T-helper 1 cell treated with Interleukin-12 subunit alpha and Interleukin-12 subunit beta and Interleukin-4 antibody, amounts not matched to agents 30 μg/mL and 1 μg/mL, for 36 hours (primary cell): ENCODE measurements at regions not wholly inside any gene's neighbourhood (a gene's known extent, or its start where the extent isn't known, plus 50 kb on each side); places are given as distances from the start of the nearest gene placed in this dataset.

Experiments used
- H3K27ac Mint-ChIP-seq: one replicate; pipeline ENCODE4 v1.8.0; 2021; ENCODE audit warnings: mild to moderate bottlenecking, mixed read lengths
- H3K27me3 Mint-ChIP-seq: one replicate; pipeline ENCODE4 v1.8.0; 2021; ENCODE audit warnings: low read depth, mixed read lengths
- H3K36me3 Mint-ChIP-seq: one replicate; pipeline ENCODE4 v1.8.0; 2021; ENCODE audit warnings: low read depth, mixed read lengths
- H3K4me1 Mint-ChIP-seq: one replicate; pipeline ENCODE4 v1.8.0; 2021; ENCODE audit warnings: low read depth, mixed read lengths
- H3K4me3 Mint-ChIP-seq: one replicate; pipeline ENCODE4 v1.8.0; 2021; ENCODE audit warnings: mild to moderate bottlenecking, moderate library complexity, mixed read lengths
- H3K9me3 Mint-ChIP-seq: one replicate; pipeline ENCODE4 v1.8.0; 2021; ENCODE audit warnings: mixed read lengths

DNA sequence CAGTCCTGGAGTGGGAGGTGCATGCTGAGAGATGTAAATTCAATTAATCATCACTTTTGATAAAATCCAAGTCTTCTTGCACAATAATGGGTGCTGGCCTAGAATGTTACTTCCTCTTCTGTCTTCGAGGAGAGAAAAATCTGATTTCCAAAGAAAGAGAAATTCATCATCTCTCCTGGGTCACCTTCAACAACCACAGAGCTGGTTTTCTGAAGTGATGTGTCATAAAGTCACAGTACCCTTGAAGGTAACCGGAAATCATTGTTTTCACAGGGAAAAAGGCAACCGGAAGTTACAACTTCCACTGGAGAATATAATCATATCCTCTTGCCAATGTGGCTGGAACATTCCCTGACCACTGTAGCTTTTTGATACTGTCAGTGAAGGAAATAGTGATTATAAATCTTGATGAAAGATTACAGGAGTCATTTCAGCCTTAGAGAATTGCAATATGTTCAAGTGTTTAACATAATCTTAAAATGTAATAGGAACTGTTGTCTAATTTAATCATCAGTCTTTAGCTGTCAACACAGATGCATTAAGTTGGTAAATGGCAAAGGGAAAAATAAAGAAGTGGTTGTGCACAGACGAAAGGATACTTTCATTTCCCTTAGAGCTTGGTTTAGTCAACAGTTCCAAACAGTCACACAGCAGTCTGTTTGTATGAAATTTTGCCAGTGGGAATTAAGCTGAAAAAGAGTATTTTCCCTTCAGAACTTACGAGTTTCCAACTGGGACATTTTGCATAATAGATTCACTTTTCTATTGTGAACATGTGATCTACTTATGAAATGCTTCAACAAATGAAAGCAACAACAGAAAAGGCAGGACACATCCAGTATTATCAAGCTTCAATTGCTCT is 106.5 kb upstream of the SLC4A7 start:
- Mint-ChIP-seq H3K4me1 (peaks cover 28% of the 10 kb centered on the region), H3K36me3 (peaks cover 6% of the 10 kb centered on the region), H3K4me3 (peak overlapping the region; percentile 27), H3K9me3 (peaks cover 5% of the 10 kb centered on the region), H3K27ac (peak overlapping the region; percentile 58), H3K27me3 (no peaks in the 10 kb centered on the region)

DNA sequence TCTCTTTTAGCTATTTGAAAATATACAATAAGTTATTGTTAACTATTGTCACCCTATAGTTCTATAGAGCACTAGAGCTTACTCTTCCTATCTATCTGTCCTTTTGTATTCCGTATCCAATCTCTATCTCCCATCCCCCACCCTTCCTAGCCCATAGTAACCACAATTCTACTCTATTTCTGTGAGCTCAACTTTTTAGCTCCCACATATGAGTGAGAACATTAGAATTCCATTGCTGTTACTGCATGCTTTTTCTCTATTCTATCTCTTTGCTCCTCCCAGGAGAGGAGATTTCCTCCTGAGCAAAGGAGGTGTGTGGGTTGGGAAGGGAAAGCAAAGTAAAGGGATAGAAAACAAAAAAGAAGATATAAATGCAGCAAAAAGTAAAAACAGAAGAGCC is 105.6 kb upstream of the SLC4A7 start:
- Mint-ChIP-seq H3K27ac (no peak overlapping the region), H3K4me3 (no peak overlapping the region), H3K4me1 (peaks cover 28% of the 10 kb centered on the region), H3K9me3 (peaks cover 5% of the 10 kb centered on the region), H3K36me3 (peaks cover 6% of the 10 kb centered on the region), H3K27me3 (no peaks in the 10 kb centered on the region)

DNA sequence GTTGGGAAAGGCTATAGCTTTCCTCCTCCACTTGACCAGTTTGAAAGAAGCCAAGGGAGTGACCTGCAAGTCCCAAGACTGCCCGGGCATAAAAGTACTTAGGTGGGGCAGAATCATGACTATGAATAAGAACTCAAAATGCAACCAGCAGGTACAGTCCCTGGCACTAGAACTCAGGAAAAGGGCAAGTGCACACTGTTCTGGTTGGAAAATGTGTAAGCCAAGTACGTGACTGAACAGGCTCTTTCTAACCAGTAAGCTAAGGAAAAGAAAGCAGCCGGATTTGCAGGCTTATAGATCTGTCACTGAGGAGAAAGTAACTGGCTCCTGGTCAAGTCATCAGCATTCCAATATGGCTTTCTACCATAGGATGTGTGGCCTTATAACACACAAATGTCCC is 101.2 kb upstream of the SLC4A7 start:
- Mint-ChIP-seq H3K4me1 (peaks cover 8% of the 10 kb centered on the region), H3K4me3 (no peak overlapping the region), H3K9me3 (no peaks in the 10 kb centered on the region), H3K27ac (no peak overlapping the region), H3K36me3 (no peaks in the 10 kb centered on the region), H3K27me3 (no peaks in the 10 kb centered on the region)

DNA sequence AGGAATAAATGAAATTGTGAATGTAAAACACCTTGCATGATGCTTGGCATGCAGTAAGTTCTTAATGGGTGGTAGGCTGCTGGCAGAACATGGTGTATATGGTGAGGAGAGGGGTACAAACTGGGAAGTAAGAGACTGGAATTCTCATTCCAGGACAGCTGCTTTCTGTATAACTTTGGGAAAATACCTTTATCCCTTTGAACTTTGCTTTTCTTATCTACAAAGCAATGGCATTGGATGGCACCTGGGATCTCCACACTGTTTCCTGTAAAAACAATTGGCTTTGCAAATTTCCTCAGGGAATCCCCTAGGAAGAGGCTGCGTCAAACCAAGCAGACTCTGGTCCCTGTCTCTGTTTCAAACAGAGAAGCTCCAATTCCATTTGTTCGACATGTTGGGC is 100.7 kb upstream of the SLC4A7 start:
- Mint-ChIP-seq H3K4me3 (no peak overlapping the region), H3K27ac (no peak overlapping the region), H3K9me3 (no peaks in the 10 kb centered on the region), H3K36me3 (no peaks in the 10 kb centered on the region), H3K27me3 (no peaks in the 10 kb centered on the region), H3K4me1 (peaks cover 2% of the 10 kb centered on the region)

DNA sequence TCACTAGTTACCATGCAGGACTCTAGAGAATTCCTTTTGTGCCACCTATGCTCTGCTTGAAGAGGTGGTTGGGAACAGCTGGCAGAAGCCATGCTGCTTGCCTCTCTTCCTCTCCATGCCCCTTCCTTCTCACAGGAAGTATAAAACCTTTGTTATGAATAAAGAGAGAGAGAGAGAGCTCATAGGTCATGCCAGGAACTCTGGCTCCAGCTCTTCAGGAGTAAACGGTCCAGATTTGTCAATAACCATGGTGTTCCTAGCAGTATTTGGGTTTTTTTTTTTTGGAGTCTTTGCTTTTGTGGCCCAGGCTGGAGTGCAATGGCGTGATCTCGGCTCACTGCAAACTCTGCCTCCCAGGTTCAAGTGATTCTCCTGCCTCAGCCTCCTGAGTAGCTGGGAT is 97.7 kb upstream of the SLC4A7 start:
- Mint-ChIP-seq H3K4me1 (no peaks in the 10 kb centered on the region), H3K27ac (no peak overlapping the region), H3K27me3 (no peaks in the 10 kb centered on the region), H3K4me3 (no peak overlapping the region), H3K9me3 (no peaks in the 10 kb centered on the region), H3K36me3 (no peaks in the 10 kb centered on the region)

DNA sequence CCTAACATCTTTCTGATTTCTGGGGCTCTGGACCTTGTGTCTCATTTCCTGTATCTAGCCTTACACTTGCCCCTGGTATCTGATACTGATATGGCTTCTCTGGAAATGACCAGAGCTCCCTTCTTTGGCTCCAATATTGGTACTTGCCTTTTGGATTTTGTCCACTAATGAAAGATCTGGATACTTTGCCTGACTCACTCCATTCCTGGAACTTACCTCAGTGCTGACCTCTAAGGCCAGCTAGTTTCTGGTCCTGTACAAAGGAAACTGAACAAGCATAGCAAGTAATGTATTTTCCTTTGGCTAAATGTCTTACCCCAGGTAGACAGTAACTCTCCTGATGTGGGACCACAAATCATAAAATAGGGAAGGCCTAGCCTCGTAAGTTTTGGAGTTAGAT is 93.8 kb upstream of the SLC4A7 start:
- Mint-ChIP-seq H3K27ac (no peak overlapping the region), H3K4me1 (peaks cover 5% of the 10 kb centered on the region), H3K36me3 (no peaks in the 10 kb centered on the region), H3K9me3 (no peaks in the 10 kb centered on the region), H3K27me3 (no peaks in the 10 kb centered on the region), H3K4me3 (no peak overlapping the region)

DNA sequence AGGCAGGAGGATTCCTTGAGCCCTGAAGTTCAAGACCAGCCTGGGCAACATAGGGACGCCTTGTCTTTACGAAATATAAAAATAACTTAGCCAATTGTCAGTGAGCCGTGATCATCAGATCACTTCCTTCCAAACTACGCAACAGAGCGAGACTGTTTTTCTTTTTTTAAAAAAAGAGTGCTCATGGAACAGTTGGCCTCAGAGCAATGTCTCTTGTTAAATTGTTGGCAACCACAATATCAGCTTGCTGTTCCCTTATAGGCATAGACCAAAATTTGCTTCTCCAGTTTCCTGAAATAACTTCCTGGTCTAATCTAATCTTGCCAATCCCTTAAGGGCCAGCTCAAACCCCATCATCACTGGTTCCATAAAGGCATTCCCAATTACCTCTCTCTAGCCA is 93.3 kb upstream of the SLC4A7 start:
- Mint-ChIP-seq H3K27me3 (no peaks in the 10 kb centered on the region), H3K9me3 (no peaks in the 10 kb centered on the region), H3K27ac (no peak overlapping the region), H3K4me1 (peaks cover 5% of the 10 kb centered on the region), H3K36me3 (no peaks in the 10 kb centered on the region), H3K4me3 (no peak overlapping the region)

DNA sequence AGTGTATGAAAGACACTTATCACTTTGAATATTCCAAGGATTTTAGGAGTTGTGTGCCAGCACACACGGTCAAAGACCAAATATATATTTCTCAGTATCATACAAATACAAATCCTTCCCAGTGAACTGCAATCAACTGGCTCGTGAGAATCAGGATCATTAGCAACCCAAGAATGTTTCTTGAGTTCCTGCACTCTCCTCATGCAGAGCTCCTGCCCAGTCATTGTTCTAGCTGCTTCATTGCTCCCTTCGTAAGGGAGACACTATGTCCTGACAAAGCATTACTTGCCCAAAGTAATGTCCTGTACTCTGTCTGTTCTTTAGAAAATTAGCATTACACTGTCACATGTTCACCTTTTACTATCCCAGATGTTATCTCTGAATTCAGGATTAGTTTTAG is 92.0 kb upstream of the SLC4A7 start:
- H3K4me1 Mint-ChIP-seq = peaks cover 5% of the 10 kb centered on the region
- H3K4me3 Mint-ChIP-seq = no peak overlapping the region
- H3K27ac Mint-ChIP-seq = no peak overlapping the region
- no peaks in the 10 kb centered on the region for H3K27me3 Mint-ChIP-seq
- H3K9me3 Mint-ChIP-seq = no peaks in the 10 kb centered on the region
- no peaks in the 10 kb centered on the region for H3K36me3 Mint-ChIP-seq

DNA sequence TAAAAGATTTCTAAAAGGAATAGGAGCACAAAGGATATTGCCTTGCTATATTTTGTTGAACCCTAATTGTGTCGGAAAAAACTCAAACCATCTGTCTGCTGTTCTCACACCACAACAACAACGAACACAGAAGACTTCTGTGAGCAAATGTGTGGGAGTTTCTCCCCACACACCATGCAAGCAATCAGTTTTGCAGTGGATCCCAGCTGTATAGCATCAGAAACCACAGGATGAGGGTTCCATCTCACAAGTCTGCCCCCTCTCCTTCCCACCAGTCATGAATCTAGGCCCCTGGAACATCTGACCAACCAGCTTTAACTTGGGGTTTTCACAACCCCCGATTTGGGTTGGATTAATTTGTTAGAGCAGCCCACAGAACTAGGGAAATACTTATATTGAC is 91.3 kb upstream of the SLC4A7 start:
- no peak overlapping the region for H3K4me3 Mint-ChIP-seq
- no peaks in the 10 kb centered on the region for H3K9me3 Mint-ChIP-seq
- H3K27me3 Mint-ChIP-seq = no peaks in the 10 kb centered on the region
- no peak overlapping the region for H3K27ac Mint-ChIP-seq
- peaks cover 5% of the 10 kb centered on the region for H3K4me1 Mint-ChIP-seq
- no peaks in the 10 kb centered on the region for H3K36me3 Mint-ChIP-seq

DNA sequence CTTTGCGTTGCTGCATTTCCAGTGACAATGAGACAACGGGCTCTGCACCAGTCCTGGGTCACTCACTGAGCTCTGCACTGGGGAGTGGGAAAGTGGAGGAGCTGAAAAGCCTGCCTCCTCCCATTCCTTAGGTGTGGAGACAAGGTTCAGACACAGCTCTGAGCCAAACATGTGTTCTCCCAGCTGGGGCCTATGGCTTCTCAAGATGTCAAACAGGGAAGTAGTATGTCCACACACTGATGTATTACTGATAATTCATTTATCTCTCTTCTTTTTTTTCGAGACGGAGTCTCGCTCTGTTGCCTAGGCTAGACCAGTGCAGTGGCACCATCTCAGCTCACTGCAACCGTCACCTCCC is 90.2 kb upstream of the SLC4A7 start:
- Mint-ChIP-seq H3K36me3 (no peaks in the 10 kb centered on the region), H3K27ac (no peak overlapping the region), H3K4me1 (peaks cover 5% of the 10 kb centered on the region), H3K9me3 (no peaks in the 10 kb centered on the region), H3K27me3 (no peaks in the 10 kb centered on the region), H3K4me3 (no peak overlapping the region)

DNA sequence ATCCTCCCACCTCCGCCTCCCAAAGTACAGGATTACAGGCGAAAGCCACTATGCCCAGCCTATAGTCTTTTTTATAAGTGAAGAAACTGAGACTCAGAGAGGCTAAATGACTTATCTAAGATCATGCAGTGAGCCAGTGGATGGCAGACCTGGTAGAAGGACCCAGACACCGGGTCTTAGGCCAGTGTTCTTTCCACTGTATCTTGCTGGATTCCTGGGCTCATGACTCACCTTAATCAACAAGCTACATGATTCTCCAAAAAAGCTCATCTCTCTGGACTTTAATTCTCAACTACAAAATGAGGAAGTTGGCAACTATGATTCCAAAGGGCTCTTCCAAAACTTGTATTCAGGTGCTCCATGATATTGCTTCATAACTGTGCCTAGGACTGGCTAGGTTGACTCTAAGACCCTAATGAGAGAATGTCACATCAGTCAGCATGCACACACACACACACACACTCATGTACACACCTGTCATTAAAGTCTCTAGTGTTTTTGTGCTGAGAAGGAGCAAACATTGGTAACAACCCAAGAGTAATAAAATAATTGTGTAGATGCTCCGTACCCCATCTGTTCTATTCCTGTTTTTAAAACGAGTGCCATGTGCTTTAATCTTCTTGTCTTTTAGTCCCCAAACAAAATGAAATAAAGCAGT is 89.7 kb upstream of the SLC4A7 start:
- Mint-ChIP-seq H3K36me3 (no peaks in the 10 kb centered on the region), H3K4me1 (peaks cover 5% of the 10 kb centered on the region), H3K27me3 (no peaks in the 10 kb centered on the region), H3K4me3 (no peak overlapping the region), H3K27ac (no peak overlapping the region), H3K9me3 (no peaks in the 10 kb centered on the region)

DNA sequence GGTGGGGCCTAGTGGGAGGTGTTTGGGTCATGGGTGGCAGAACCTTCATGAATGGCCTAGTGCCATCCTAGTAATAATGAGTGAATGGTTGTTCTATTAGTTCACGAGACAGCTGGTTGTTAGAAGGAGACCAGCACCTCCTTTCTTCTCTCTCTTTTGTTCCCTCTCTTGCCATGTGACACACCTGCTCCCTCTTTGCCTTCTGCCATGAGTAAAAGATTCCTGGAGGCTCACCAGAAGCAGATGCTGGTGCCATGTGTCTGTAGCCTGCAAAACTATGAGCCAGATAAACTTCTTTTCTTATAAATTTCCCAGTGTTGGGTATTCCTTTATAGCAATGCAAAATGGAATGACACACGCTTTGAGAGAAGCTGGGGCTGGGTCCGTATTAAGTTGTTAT is 89.0 kb upstream of the SLC4A7 start:
- no peaks in the 10 kb centered on the region for H3K9me3 Mint-ChIP-seq
- H3K27me3 Mint-ChIP-seq = no peaks in the 10 kb centered on the region

DNA sequence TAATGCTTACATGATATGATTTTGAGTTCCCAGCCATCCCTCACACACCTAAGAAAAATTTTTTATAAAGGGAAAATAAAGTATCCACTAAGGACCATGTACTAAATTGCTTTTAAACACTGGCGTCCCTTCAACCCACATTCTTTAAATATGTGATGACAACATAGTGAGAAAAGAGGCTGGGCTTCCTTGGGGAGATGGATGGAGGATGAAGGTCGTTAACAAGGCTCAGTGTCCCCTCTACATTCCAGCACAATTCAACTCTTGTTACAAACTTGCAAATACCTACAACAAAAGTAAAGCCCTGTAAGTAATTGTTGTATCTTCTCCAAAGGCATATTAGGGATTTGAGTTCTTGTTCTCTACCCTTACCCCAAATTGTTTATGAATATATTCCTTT is 87.2 kb upstream of the SLC4A7 start:
- Mint-ChIP-seq H3K36me3 (no peaks in the 10 kb centered on the region), H3K9me3 (no peaks in the 10 kb centered on the region), H3K27ac (no peak overlapping the region), H3K4me1 (peaks cover 5% of the 10 kb centered on the region), H3K27me3 (no peaks in the 10 kb centered on the region), H3K4me3 (no peak overlapping the region)

More for the DNA sequence above, 89.0 kb upstream of the SLC4A7 start:
- H3K27ac Mint-ChIP-seq = no peak overlapping the region
- H3K4me3 Mint-ChIP-seq = no peak overlapping the region
- no peaks in the 10 kb centered on the region for H3K36me3 Mint-ChIP-seq
- H3K4me1 Mint-ChIP-seq = peaks cover 5% of the 10 kb centered on the region

DNA sequence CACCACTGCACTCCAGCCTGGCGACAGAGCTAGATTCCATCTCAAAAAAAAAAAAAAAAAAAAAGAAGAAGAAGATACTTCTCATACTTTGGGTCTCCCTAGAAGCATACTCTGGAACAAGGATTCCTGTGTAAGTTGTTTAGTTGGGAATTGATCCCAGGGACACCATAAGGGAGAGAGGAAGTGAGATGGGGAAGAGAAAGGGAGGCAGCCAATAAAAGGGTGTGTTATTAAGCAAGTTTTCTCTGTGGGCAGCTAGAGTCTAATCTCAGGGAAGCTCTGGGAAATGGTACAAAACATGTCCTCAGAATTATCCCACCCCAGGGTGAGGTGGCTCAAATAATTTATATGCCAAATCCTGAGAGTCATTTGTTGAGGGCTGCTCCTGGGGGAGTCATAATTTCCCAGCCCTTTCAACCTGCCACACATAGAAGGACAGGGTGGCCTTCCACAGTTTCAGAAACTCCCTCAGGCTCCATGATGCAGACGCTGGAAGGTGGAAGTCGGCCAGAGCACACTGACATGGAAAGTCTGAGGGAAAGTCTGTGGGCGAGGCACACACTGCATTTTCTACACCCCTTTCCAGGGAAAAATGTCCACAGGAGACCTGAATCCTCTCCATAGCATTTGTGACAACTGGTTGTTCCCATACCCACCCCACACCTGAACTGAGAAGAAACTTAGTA is 86.4 kb upstream of the SLC4A7 start:
- H3K4me1 Mint-ChIP-seq = peaks cover 4% of the 10 kb centered on the region
- no peaks in the 10 kb centered on the region for H3K9me3 Mint-ChIP-seq
- H3K4me3 Mint-ChIP-seq = no peak overlapping the region
- no peak overlapping the region for H3K27ac Mint-ChIP-seq
- no peaks in the 10 kb centered on the region for H3K36me3 Mint-ChIP-seq
- no peaks in the 10 kb centered on the region for H3K27me3 Mint-ChIP-seq

DNA sequence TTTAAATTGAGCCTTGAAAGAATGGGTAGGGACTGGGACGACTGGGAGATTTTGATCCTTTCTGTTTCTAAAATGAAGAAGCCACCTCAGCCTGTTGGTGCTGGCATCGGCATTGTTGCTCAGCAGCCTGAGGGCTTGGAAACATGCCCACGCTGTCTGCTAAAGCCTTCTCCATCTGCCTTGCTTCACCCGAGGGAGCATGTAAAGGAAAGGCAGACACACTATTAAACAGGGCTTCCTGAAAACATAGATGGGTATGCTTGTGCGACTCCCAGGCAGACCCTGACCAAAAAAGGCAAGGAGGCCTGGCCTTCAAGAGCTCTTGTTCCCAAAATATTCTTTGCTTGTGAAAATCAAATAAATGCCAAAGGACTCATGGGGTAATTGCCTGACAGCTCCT is 84.2 kb upstream of the SLC4A7 start:
- Mint-ChIP-seq H3K27me3 (no peaks in the 10 kb centered on the region), H3K9me3 (no peaks in the 10 kb centered on the region), H3K36me3 (no peaks in the 10 kb centered on the region), H3K4me1 (peaks cover 4% of the 10 kb centered on the region), H3K27ac (no peak overlapping the region), H3K4me3 (no peak overlapping the region)
